Skeletal muscle cell (primary cell): ENCODE measurements at regions not wholly inside any gene's neighbourhood (a gene's known extent, or its start where the extent isn't known, plus 50 kb on each side); places are given as distances from the start of the nearest gene placed in this dataset.
A peak's percentile ranks its signal among the peaks of the same experiment; 100 is the strongest.

Experiments used
- DNase-seq: peaks from one replicate; pipeline ENCODE4 v3.0.0-alpha.2; 2010; ENCODE audit warnings: low read depth
- H3K4me3 ChIP-seq: 2 replicates; pipeline ENCODE4 v1.5.1; 2011; ENCODE audit warnings: low read depth, mild to moderate bottlenecking, control low read depth, low read length, moderate library complexity

- no peak overlapping the region for H3K4me3 ChIP-seq
- DNase-seq = no peak
These were observed 1448.0 kb downstream of the AACS start for GRCh38 chr12:126512916-126513913.

GRCh38 chr12:126518596-126519200 is 1453.5 kb downstream of the AACS start:
- H3K4me3 ChIP-seq = no peak overlapping the region
- no peak for DNase-seq

GRCh38 chr12:126519833-126520232 is 1454.6 kb downstream of the AACS start:
- DNase-seq = no peak
- no peak overlapping the region for H3K4me3 ChIP-seq

- DNase-seq = no peak
- H3K4me3 ChIP-seq = no peak overlapping the region
These were observed 1458.7 kb downstream of the AACS start for GRCh38 chr12:126523891-126524290.

GRCh38 chr12:126534495-126534894 is 1469.3 kb downstream of the AACS start:
- H3K4me3 ChIP-seq = no peak overlapping the region
- no peak for DNase-seq

- H3K4me3 ChIP-seq = no peak overlapping the region
- DNase-seq = no peak
These were observed 1469.7 kb downstream of the AACS start for GRCh38 chr12:126534942-126535341.

GRCh38 chr12:126535971-126536370 is 1470.7 kb downstream of the AACS start:
- no peak overlapping the region for H3K4me3 ChIP-seq
- DNase-seq = no peak

GRCh38 chr12:126537961-126538530 is 1472.8 kb downstream of the AACS start:
- H3K4me3 ChIP-seq = no peak overlapping the region
- peak; percentile 29 for DNase-seq

- no peak overlapping the region for H3K4me3 ChIP-seq
- DNase-seq = no peak
These were observed 1473.7 kb downstream of the AACS start for GRCh38 chr12:126538888-126539287.

- no peak overlapping the region for H3K4me3 ChIP-seq
- DNase-seq = no peak
These were observed 1480.2 kb downstream of the AACS start for GRCh38 chr12:126545411-126545810.

- DNase-seq = no peak
- no peak overlapping the region for H3K4me3 ChIP-seq
These were observed 1482.7 kb downstream of the AACS start for GRCh38 chr12:126547905-126548304.

- no peak for DNase-seq
- no peak overlapping the region for H3K4me3 ChIP-seq
These were observed 1486.6 kb downstream of the AACS start for GRCh38 chr12:126551869-126552268.

GRCh38 chr12:126554625-126555024 is 1489.4 kb downstream of the AACS start:
- H3K4me3 ChIP-seq = no peak overlapping the region
- DNase-seq = no peak

GRCh38 chr12:126557659-126558058 is 1492.4 kb downstream of the AACS start:
- H3K4me3 ChIP-seq = no peak overlapping the region

GRCh38 chr12:126558219-126558618 is 1493.0 kb downstream of the AACS start:
- no peak overlapping the region for H3K4me3 ChIP-seq
- DNase-seq = no peak

More at GRCh38 chr12:126557659-126558058, 1492.4 kb downstream of the AACS start:
- DNase-seq = no peak

- no peak overlapping the region for H3K4me3 ChIP-seq
- DNase-seq = no peak
These were observed 1493.6 kb downstream of the AACS start for GRCh38 chr12:126558810-126559209.

- no peak overlapping the region for H3K4me3 ChIP-seq
- DNase-seq = no peak
These were observed 1501.8 kb downstream of the AACS start for GRCh38 chr12:126567016-126567415.

GRCh38 chr12:126569706-126570105 is 1504.5 kb downstream of the AACS start:
- no peak overlapping the region for H3K4me3 ChIP-seq
- DNase-seq = no peak

- DNase-seq = no peak
- H3K4me3 ChIP-seq = no peak overlapping the region
These were observed 1505.3 kb downstream of the AACS start for GRCh38 chr12:126570566-126570965.

GRCh38 chr12:126572170-126572569 is 1506.9 kb downstream of the AACS start:
- no peak overlapping the region for H3K4me3 ChIP-seq
- no peak for DNase-seq
